ENCODE measurements at regions not wholly inside any gene's neighbourhood (a gene's known extent, or its start where the extent isn't known, plus 50 kb on each side); places are given as distances from the start of the nearest gene placed in this dataset.

- POLR2A ChIA-PET (ENCODE audit: partially characterized antibody): no interaction called here
- Histone ChIP-seq H3K36me3 (ENCODE audit: insufficient read depth, low read length) (no peaks in the 10 kb centered on the region), H3K27me3 (ENCODE audit: insufficient read depth, low read length) (no peaks in the 10 kb centered on the region), H3K4me3 (ENCODE audit: low read length in 2 of 2) (no peak overlapping the region), H3K4me1 (ENCODE audit: insufficient read depth, low read length) (no peaks in the 10 kb centered on the region), H3K9me3 (ENCODE audit: control insufficient read depth in 1 of 2, low read length in 2 of 2) (no peaks in the 10 kb centered on the region), H3K27ac (ENCODE audit: low read depth, low read length) (no peak overlapping the region)
- H3K36me3 Mint-ChIP-seq: no peaks in the 10 kb centered on the region
- H3K9me3 Mint-ChIP-seq: peaks cover 0 to 3% (median 0%) of the 10 kb centered on the region in 8 donors
- no peak for DNase-seq
- CTCF ChIA-PET (ENCODE audit: partially characterized antibody): no interaction called here
- no peak overlapping the region for H3K27ac Mint-ChIP-seq
- intact Hi-C loops (cut with micrococcal nuclease): no loop called here
- no peaks in the 10 kb centered on the region for H3K4me1 Mint-ChIP-seq
- H3K4me3 Mint-ChIP-seq: no peak overlapping the region
- no peaks in the 10 kb centered on the region for H3K27me3 Mint-ChIP-seq
Measured at GRCh38 chr17:71989117-71989516, 131.7 kb upstream of the SOX9 start.

GRCh38 chr17:71993363-71993762 is 127.5 kb upstream of the SOX9 start:
- no peak overlapping the region for H3K4me3 ChIP-seq (ENCODE audit: low read length in 2 of 2)
- Mint-ChIP-seq H3K4me3 (no peak overlapping the region), H3K9me3 (peaks cover 0 to 2% (median 0%) of the 10 kb centered on the region in 8 donors), H3K27ac (no peak overlapping the region), H3K4me1 (no peaks in the 10 kb centered on the region), H3K27me3 (no peaks in the 10 kb centered on the region), H3K36me3 (no peaks in the 10 kb centered on the region)
- no peaks in the 10 kb centered on the region for H3K9me3 ChIP-seq (ENCODE audit: control insufficient read depth in 1 of 2, low read length in 2 of 2)
- no peak overlapping the region for H3K27ac ChIP-seq (ENCODE audit: low read depth, low read length)
- POLR2A ChIA-PET (ENCODE audit: partially characterized antibody): no interaction called here
- no peaks in the 10 kb centered on the region for H3K4me1 ChIP-seq (ENCODE audit: insufficient read depth, low read length)
- no peaks in the 10 kb centered on the region for H3K36me3 ChIP-seq (ENCODE audit: insufficient read depth, low read length)
- intact Hi-C loops (cut with micrococcal nuclease): no loop called here
- DNase-seq: no peak
- CTCF ChIA-PET (ENCODE audit: partially characterized antibody): no interaction called here
- H3K27me3 ChIP-seq (ENCODE audit: insufficient read depth, low read length): no peaks in the 10 kb centered on the region

GRCh38 chr17:71995590-71995989 is 125.2 kb upstream of the SOX9 start:
- CTCF ChIA-PET (ENCODE audit: partially characterized antibody): no interaction called here
- Histone ChIP-seq H3K9me3 (ENCODE audit: control insufficient read depth in 1 of 2, low read length in 2 of 2) (no peaks in the 10 kb centered on the region), H3K4me3 (ENCODE audit: low read length in 2 of 2) (no peak overlapping the region), H3K4me1 (ENCODE audit: insufficient read depth, low read length) (no peaks in the 10 kb centered on the region), H3K36me3 (ENCODE audit: insufficient read depth, low read length) (no peaks in the 10 kb centered on the region), H3K27ac (ENCODE audit: low read depth, low read length) (no peak overlapping the region), H3K27me3 (ENCODE audit: insufficient read depth, low read length) (no peaks in the 10 kb centered on the region)
- POLR2A ChIA-PET (ENCODE audit: partially characterized antibody): no interaction called here
- peaks cover 0 to 2% of the 10 kb centered on the region in 2 donors for H3K27me3 Mint-ChIP-seq
- H3K4me3 Mint-ChIP-seq: no peak overlapping the region
- no peaks in the 10 kb centered on the region for H3K36me3 Mint-ChIP-seq
- H3K4me1 Mint-ChIP-seq: no peaks in the 10 kb centered on the region
- intact Hi-C loops (cut with micrococcal nuclease): no loop called here
- no peak for DNase-seq
- H3K9me3 Mint-ChIP-seq: peaks cover 0 to 2% (median 0%) of the 10 kb centered on the region in 8 donors
- H3K27ac Mint-ChIP-seq: no peak overlapping the region

- no peaks in the 10 kb centered on the region for H3K36me3 Mint-ChIP-seq
- CTCF ChIA-PET (ENCODE audit: partially characterized antibody): no interaction called here
- H3K4me3 ChIP-seq (ENCODE audit: low read length in 2 of 2): no peak overlapping the region
- H3K27me3 Mint-ChIP-seq: peaks cover 0 to 2% of the 10 kb centered on the region in 2 donors
- no peak for DNase-seq
- H3K4me3 Mint-ChIP-seq: no peak overlapping the region
- H3K27ac ChIP-seq (ENCODE audit: low read depth, low read length): no peak overlapping the region
- no peaks in the 10 kb centered on the region for H3K4me1 Mint-ChIP-seq
- no peaks in the 10 kb centered on the region for H3K4me1 ChIP-seq (ENCODE audit: insufficient read depth, low read length)
- H3K27me3 ChIP-seq (ENCODE audit: insufficient read depth, low read length): no peaks in the 10 kb centered on the region
- H3K27ac Mint-ChIP-seq: no peak overlapping the region
- no peaks in the 10 kb centered on the region for H3K36me3 ChIP-seq (ENCODE audit: insufficient read depth, low read length)
- no peaks in the 10 kb centered on the region for H3K9me3 ChIP-seq (ENCODE audit: control insufficient read depth in 1 of 2, low read length in 2 of 2)
- H3K9me3 Mint-ChIP-seq: no peaks in the 10 kb centered on the region
- intact Hi-C loops (cut with micrococcal nuclease): no loop called here
- POLR2A ChIA-PET (ENCODE audit: partially characterized antibody): no interaction called here
Measured at GRCh38 chr17:72004011-72004427, 116.8 kb upstream of the SOX9 start.

GRCh38 chr17:72004611-72005331 is 116.0 kb upstream of the SOX9 start:
- Histone ChIP-seq H3K27ac (ENCODE audit: low read depth, low read length) (no peak overlapping the region), H3K27me3 (ENCODE audit: insufficient read depth, low read length) (no peaks in the 10 kb centered on the region), H3K36me3 (ENCODE audit: insufficient read depth, low read length) (no peaks in the 10 kb centered on the region), H3K9me3 (ENCODE audit: control insufficient read depth in 1 of 2, low read length in 2 of 2) (no peaks in the 10 kb centered on the region), H3K4me1 (ENCODE audit: insufficient read depth, low read length) (no peaks in the 10 kb centered on the region), H3K4me3 (ENCODE audit: low read length in 2 of 2) (no peak overlapping the region)
- DNase-seq: no peak
- no peak overlapping the region for H3K27ac Mint-ChIP-seq
- intact Hi-C loops (cut with micrococcal nuclease): loop anchor here (5.0 kb wide), 1 partner anchor 113 kb away; no protein-coding TSS in a partner anchor
- no peaks in the 10 kb centered on the region for H3K4me1 Mint-ChIP-seq
- ChIA-PET CTCF (ENCODE audit: partially characterized antibody) (no interaction called here), POLR2A (ENCODE audit: partially characterized antibody) (no interaction called here)
- H3K27me3 Mint-ChIP-seq: peaks cover 0 to 2% of the 10 kb centered on the region in 2 donors
- no peaks in the 10 kb centered on the region for H3K36me3 Mint-ChIP-seq
- H3K4me3 Mint-ChIP-seq: no peak overlapping the region
- no peaks in the 10 kb centered on the region for H3K9me3 Mint-ChIP-seq

DNA sequence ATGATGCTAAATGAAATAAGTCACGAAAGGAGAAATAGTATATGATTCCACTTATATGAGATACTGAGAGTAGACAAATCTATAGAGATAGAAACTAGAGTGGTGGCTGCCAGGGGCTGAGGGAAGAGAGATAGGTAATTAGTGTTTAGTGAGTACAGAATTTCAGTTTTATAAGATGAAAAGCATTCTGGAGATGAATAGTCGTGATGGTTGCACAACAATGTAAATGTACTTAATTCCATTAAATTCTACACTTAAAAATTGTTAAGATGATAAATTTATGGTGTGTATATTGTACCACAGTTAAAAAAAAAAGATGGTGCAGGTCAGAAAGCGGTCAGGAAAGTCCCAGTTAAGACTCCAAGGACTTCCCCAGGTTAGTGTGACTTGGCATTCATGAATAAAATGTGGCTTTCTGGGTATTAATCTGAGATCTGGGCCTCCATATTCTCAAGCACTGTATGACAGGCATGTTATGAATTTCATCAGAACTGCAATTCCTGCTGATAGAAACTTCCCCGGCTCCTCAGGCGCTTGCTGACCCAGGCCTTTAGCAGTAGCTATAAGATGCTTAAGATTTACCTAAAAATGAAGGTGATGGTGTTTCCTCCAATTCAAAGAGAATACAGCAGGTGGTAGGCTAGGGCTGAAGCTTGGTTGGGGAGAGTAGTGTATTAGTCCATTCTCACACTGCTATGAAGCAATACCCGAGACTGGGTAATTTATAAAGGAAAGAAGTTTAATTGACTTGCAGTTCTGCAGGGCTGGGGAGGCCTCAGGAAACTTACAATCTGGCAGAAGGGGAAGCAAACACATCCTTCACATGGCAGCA is 115.3 kb upstream of the SOX9 start:
- POLR2A ChIA-PET (ENCODE audit: partially characterized antibody): no interaction called here
- CTCF ChIA-PET (ENCODE audit: partially characterized antibody): no interaction called here
- no peak overlapping the region for H3K4me3 Mint-ChIP-seq

GRCh38 chr17:72008236-72008876 is 112.5 kb upstream of the SOX9 start:
- Mint-ChIP-seq H3K4me1 (no peaks in the 10 kb centered on the region), H3K9me3 (peaks cover 0 to under 1% (median 0%) of the 10 kb centered on the region in 8 donors), H3K27ac (no peak overlapping the region), H3K27me3 (no peaks in the 10 kb centered on the region), H3K4me3 (no peak overlapping the region), H3K36me3 (no peaks in the 10 kb centered on the region)
- POLR2A ChIA-PET (ENCODE audit: partially characterized antibody): no interaction called here
- no peaks in the 10 kb centered on the region for H3K9me3 ChIP-seq (ENCODE audit: control insufficient read depth in 1 of 2, low read length in 2 of 2)
- no peaks in the 10 kb centered on the region for H3K36me3 ChIP-seq (ENCODE audit: insufficient read depth, low read length)
- no peaks in the 10 kb centered on the region for H3K27me3 ChIP-seq (ENCODE audit: insufficient read depth, low read length)
- H3K4me1 ChIP-seq (ENCODE audit: insufficient read depth, low read length): no peaks in the 10 kb centered on the region
- DNase-seq: no peak
- intact Hi-C loops (cut with micrococcal nuclease): loop anchor here (5.0 kb wide), 1 partner anchor 109 kb away; no protein-coding TSS in a partner anchor
- no peak overlapping the region for H3K4me3 ChIP-seq (ENCODE audit: low read length in 2 of 2)
- no peak overlapping the region for H3K27ac ChIP-seq (ENCODE audit: low read depth, low read length)
- CTCF ChIA-PET (ENCODE audit: partially characterized antibody): no interaction called here

More for the DNA sequence above, 115.3 kb upstream of the SOX9 start:
- no peaks in the 10 kb centered on the region for H3K27me3 ChIP-seq (ENCODE audit: insufficient read depth, low read length)
- Mint-ChIP-seq H3K27ac (no peak overlapping the region), H3K4me1 (no peaks in the 10 kb centered on the region), H3K9me3 (no peaks in the 10 kb centered on the region), H3K36me3 (no peaks in the 10 kb centered on the region), H3K27me3 (no peaks in the 10 kb centered on the region)
- no peaks in the 10 kb centered on the region for H3K36me3 ChIP-seq (ENCODE audit: insufficient read depth, low read length)
- no peaks in the 10 kb centered on the region for H3K4me1 ChIP-seq (ENCODE audit: insufficient read depth, low read length)
- no peak overlapping the region for H3K27ac ChIP-seq (ENCODE audit: low read depth, low read length)
- intact Hi-C loops (cut with micrococcal nuclease): loop anchor here (5.0 kb wide), 1 partner anchor 112 kb away; no protein-coding TSS in a partner anchor
- no peaks in the 10 kb centered on the region for H3K9me3 ChIP-seq (ENCODE audit: control insufficient read depth in 1 of 2, low read length in 2 of 2)
- no peak overlapping the region for H3K4me3 ChIP-seq (ENCODE audit: low read length in 2 of 2)
- DNase-seq: no peak

Data from CD4-positive, alpha-beta memory T cell (primary cell).